ENCODE measurements at regions not wholly inside any gene's neighbourhood (a gene's known extent, or its start where the extent isn't known, plus 50 kb on each side); places are given as distances from the start of the nearest gene placed in this dataset.

DNA sequence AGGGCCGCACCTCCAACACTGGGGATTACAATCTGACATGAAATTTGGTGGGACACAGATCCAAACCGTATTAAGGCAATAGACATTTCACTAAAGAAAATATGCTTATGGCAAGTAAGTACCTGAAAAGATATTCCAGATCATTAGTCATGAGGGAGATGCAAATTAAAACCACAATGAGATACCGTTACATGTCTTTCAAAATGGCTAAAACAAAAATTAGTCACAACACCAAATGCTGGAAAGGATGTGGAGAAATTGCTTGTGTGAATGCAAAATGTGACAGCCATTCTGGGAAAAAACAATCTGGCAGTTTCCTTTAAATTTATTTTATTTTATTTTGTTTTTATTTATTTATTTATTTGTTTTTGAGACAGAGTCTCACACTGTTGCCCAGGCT lies 82.3 kb upstream of the PTGDR start:
- H3K9ac ChIP-seq (ENCODE audit: control insufficient read depth, extremely low read depth, insufficient read depth, low read length) = no peak overlapping the region
- no peak overlapping the region for H3K27ac ChIP-seq (ENCODE audit: control insufficient read depth, insufficient read depth, low read length)
- H3K4me1 ChIP-seq (ENCODE audit: control insufficient read depth, extremely low read depth, insufficient read depth, low read length) = no peaks in the 10 kb centered on the region
- no peaks in the 10 kb centered on the region for H4K20me1 ChIP-seq (ENCODE audit: control insufficient read depth, extremely low read depth, insufficient read depth, low read length)
- no peak for TF ChIP-seq EZH2 (IDR thresholded peaks at IDR 0.05; ENCODE audit: low read length)
- TF ChIP-seq, protein P1, sequence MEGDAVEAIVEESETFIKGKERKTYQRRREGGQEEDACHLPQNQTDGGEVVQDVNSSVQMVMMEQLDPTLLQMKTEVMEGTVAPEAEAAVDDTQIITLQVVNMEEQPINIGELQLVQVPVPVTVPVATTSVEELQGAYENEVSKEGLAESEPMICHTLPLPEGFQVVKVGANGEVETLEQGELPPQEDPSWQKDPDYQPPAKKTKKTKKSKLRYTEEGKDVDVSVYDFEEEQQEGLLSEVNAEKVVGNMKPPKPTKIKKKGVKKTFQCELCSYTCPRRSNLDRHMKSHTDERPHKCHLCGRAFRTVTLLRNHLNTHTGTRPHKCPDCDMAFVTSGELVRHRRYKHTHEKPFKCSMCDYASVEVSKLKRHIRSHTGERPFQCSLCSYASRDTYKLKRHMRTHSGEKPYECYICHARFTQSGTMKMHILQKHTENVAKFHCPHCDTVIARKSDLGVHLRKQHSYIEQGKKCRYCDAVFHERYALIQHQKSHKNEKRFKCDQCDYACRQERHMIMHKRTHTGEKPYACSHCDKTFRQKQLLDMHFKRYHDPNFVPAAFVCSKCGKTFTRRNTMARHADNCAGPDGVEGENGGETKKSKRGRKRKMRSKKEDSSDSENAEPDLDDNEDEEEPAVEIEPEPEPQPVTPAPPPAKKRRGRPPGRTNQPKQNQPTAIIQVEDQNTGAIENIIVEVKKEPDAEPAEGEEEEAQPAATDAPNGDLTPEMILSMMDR (optimal IDR thresholded peaks at IDR 0.05 in 1 of 3, IDR thresholded peaks at IDR 0.05 in 1 of 3, conservative IDR thresholded peaks at IDR 0.05 in 1 of 3; ENCODE audit: extremely low read depth in 1 of 3, insufficient read depth in 2 of 3, low read length in 3 of 3) = no peak
- no peaks in the 10 kb centered on the region for H3K79me2 ChIP-seq (ENCODE audit: control insufficient read depth, insufficient read depth, low read length)
- no peak overlapping the region for H3K4me3 ChIP-seq (ENCODE audit: control insufficient read depth in 2 of 3, extremely low read depth in 1 of 3, insufficient read depth in 2 of 3, low read depth in 1 of 3, low read length in 3 of 3)
- no peak overlapping the region for H3K4me2 ChIP-seq (ENCODE audit: control insufficient read depth, extremely low read depth, insufficient read depth, low read depth, low read length)
- DNase-seq (ENCODE audit: low read depth, low spot score) = no peak
- no peaks in the 10 kb centered on the region for H3K27me3 ChIP-seq (ENCODE audit: control insufficient read depth, extremely low read depth, insufficient read depth, low read length)
- no peak for FAIRE-seq
- H2AFZ ChIP-seq (ENCODE audit: control insufficient read depth, low read length) = no peak overlapping the region
- dilution Hi-C loops (cut with MboI; ENCODE audit: extremely low pct_ligation_motif_present, low sequenced_read_pairs) = no loop called here
- H3K9me1 ChIP-seq (ENCODE audit: control insufficient read depth, extremely low read depth, insufficient read depth, low read length) = no peaks in the 10 kb centered on the region
- no peaks in the 10 kb centered on the region for H3K9me3 ChIP-seq (ENCODE audit: control insufficient read depth, low read depth, low read length)
- no peaks in the 10 kb centered on the region for H3K36me3 ChIP-seq (ENCODE audit: control insufficient read depth in 2 of 2, extremely low read depth in 1 of 2, insufficient read depth in 2 of 2, low read length in 2 of 2)

- dilution Hi-C loops (cut with MboI; ENCODE audit: extremely low pct_ligation_motif_present, low sequenced_read_pairs) = no loop called here
- no peak overlapping the region for H3K9ac ChIP-seq (ENCODE audit: control insufficient read depth, extremely low read depth, insufficient read depth, low read length)
- DNase-seq (ENCODE audit: low read depth, low spot score) (no peak), FAIRE-seq (no peak)
- H3K4me2 ChIP-seq (ENCODE audit: control insufficient read depth, extremely low read depth, insufficient read depth, low read depth, low read length) = no peak overlapping the region
- no peaks in the 10 kb centered on the region for H3K4me1 ChIP-seq (ENCODE audit: control insufficient read depth, extremely low read depth, insufficient read depth, low read length)
- H3K4me3 ChIP-seq (ENCODE audit: control insufficient read depth in 2 of 3, extremely low read depth in 1 of 3, insufficient read depth in 2 of 3, low read depth in 1 of 3, low read length in 3 of 3) = no peak overlapping the region
- no peaks in the 10 kb centered on the region for H4K20me1 ChIP-seq (ENCODE audit: control insufficient read depth, extremely low read depth, insufficient read depth, low read length)
- H3K27me3 ChIP-seq (ENCODE audit: control insufficient read depth, extremely low read depth, insufficient read depth, low read length) = no peaks in the 10 kb centered on the region
- H2AFZ ChIP-seq (ENCODE audit: control insufficient read depth, low read length) = no peak overlapping the region
- no peaks in the 10 kb centered on the region for H3K79me2 ChIP-seq (ENCODE audit: control insufficient read depth, insufficient read depth, low read length)
- H3K9me1 ChIP-seq (ENCODE audit: control insufficient read depth, extremely low read depth, insufficient read depth, low read length) = no peaks in the 10 kb centered on the region
- H3K36me3 ChIP-seq (ENCODE audit: control insufficient read depth in 2 of 2, extremely low read depth in 1 of 2, insufficient read depth in 2 of 2, low read length in 2 of 2) = no peaks in the 10 kb centered on the region
- no peak overlapping the region for H3K27ac ChIP-seq (ENCODE audit: control insufficient read depth, insufficient read depth, low read length)
- TF ChIP-seq, protein P1 (optimal IDR thresholded peaks at IDR 0.05 in 1 of 3, IDR thresholded peaks at IDR 0.05 in 1 of 3, conservative IDR thresholded peaks at IDR 0.05 in 1 of 3; ENCODE audit: extremely low read depth in 1 of 3, insufficient read depth in 2 of 3, low read length in 3 of 3) = no peak
- TF ChIP-seq EZH2 (IDR thresholded peaks at IDR 0.05; ENCODE audit: low read length) = no peak
- no peaks in the 10 kb centered on the region for H3K9me3 ChIP-seq (ENCODE audit: control insufficient read depth, low read depth, low read length)
Observed at GRCh38 chr14:52182853-52183252, 84.6 kb upstream of the PTGDR start.
